B cell (primary cell): ENCODE measurements at regions not wholly inside any gene's neighbourhood (a gene's known extent, or its start where the extent isn't known, plus 50 kb on each side); places are given as distances from the start of the nearest gene placed in this dataset.

Source experiments
- ATAC-seq: fragments of 200-7000 bp; cut with Tn5 transposase; one replicate; pipeline ENCODE4 v1.10.0; 2021; ENCODE audit warnings: low read depth, mild to moderate bottlenecking, moderate number of reproducible peaks, moderate library complexity
- CTCF ChIA-PET: fragments of 350-600 bp; sonication (Branson Sonifier 250); formaldehyde crosslinking; loops from one replicate; lab custom pipeline; 2021; ENCODE audit warnings: antibody characterized with exemption, inconsistent platforms; lab: Charles Lee
- POLR2A ChIA-PET: fragments of 350-600 bp; sonication (Branson Sonifier 250); formaldehyde crosslinking; loops from one replicate; lab custom pipeline; 2021; ENCODE audit warnings: antibody characterized with exemption; lab: Charles Lee
- DNase-seq: peaks from one replicate; pipeline ENCODE4 v3.0.0; 2013
- H2AFZ ChIP-seq: 2 replicates; pipeline ENCODE4 v1.6.1; 2012; ENCODE audit warnings: mild to moderate bottlenecking, low read depth, low read length; ENCODE audit not compliant: insufficient read depth, poor library complexity, severe bottlenecking
- H3K27ac ChIP-seq, 2 donors: 1 replicate in 1 of 2; 2 replicates in 1 of 2; pipeline ENCODE4 v1.5.1; 2012 to 2013; ENCODE audit warnings: low read length in 2 of 2, mild to moderate bottlenecking in 2 of 2, moderate library complexity in 1 of 2
- H3K27me3 ChIP-seq, 4 experiments: fragments of 200-600 bp in 1 of 4; sonication (generic) in 1 of 4; replicated peaks in 1 of 4; 1 replicate in 2 of 4; 2 replicates in 2 of 4; pipeline versions ENCODE4 v1.6.1 to v1.7.0; 2013 to 2016; ENCODE audit warnings: low read length in 3 of 4, mild to moderate bottlenecking in 2 of 4, mixed read lengths in 1 of 4, moderate library complexity in 1 of 4; ENCODE audit not compliant: insufficient read depth in 4 of 4, control insufficient read depth in 3 of 4; ENCODE audit errors: control extremely low read depth in 1 of 4
- H3K36me3 ChIP-seq, 2 experiments: replicated peaks in 1 of 2; 1 replicate in 1 of 2; 2 replicates in 1 of 2; pipeline versions ENCODE4 v1.6.1 to v1.7.1; 2013; ENCODE audit warnings: low read length in 1 of 2; ENCODE audit not compliant: insufficient read depth in 2 of 2, control insufficient read depth in 1 of 2; ENCODE audit errors: control extremely low read depth in 1 of 2, extremely low read depth in 1 of 2
- H3K4me1 ChIP-seq, 2 donors: fragments of 200-600 bp in 1 of 2; sonication (generic) in 1 of 2; 1 replicate in 1 of 2; 2 replicates in 1 of 2; pipeline versions ENCODE4 v1.5.1 to v1.6.1; 2013 to 2017; ENCODE audit warnings: low read length in 2 of 2; ENCODE audit not compliant: control insufficient read depth in 2 of 2, insufficient read depth in 2 of 2
- H3K4me2 ChIP-seq: replicated peaks from 2 replicates; pipeline ENCODE3; 2012; ENCODE audit warnings: mild to moderate bottlenecking, low read depth, low read length; ENCODE audit not compliant: poor library complexity, severe bottlenecking
- H3K4me3 ChIP-seq, 5 experiments: fragments of 200-600 bp in 1 of 5; sonication (generic) in 1 of 5; 1 replicate in 3 of 5; 2 replicates in 2 of 5; pipeline versions ENCODE4 v1.5.1 to v1.7.0; 2011 to 2016; ENCODE audit warnings: low read length in 4 of 5, mild to moderate bottlenecking in 4 of 5, low read depth in 2 of 5, control low read depth in 1 of 5, moderate library complexity in 1 of 5; ENCODE audit not compliant: insufficient read depth in 1 of 5; ENCODE audit errors: control extremely low read depth in 1 of 5, extremely low read depth in 1 of 5
- H3K79me2 ChIP-seq: fragments of 200-600 bp; sonication (generic); one replicate; pipeline ENCODE4 v1.6.0; 2016; ENCODE audit warnings: low read length; ENCODE audit not compliant: control insufficient read depth, insufficient read depth
- H3K9ac ChIP-seq: fragments of 200-600 bp; sonication (generic); 2 replicates; pipeline ENCODE4 v1.6.1; 2017; ENCODE audit warnings: mild to moderate bottlenecking, low read length, moderate library complexity
- H3K9me3 ChIP-seq, 3 donors: one replicate each; pipeline versions ENCODE4 v1.6.1 to v1.7.1; 2013; ENCODE audit warnings: low read length in 2 of 3; ENCODE audit not compliant: control insufficient read depth in 2 of 3, insufficient read depth in 1 of 3; ENCODE audit errors: control extremely low read depth in 1 of 3
- H4K20me1 ChIP-seq: 2 replicates; pipeline ENCODE4 v1.6.0; 2012; ENCODE audit warnings: mild to moderate bottlenecking, low read length; ENCODE audit not compliant: insufficient read depth, control insufficient read depth, poor library complexity, severe bottlenecking
- H3K27ac Mint-ChIP-seq: one replicate; pipeline ENCODE4 v1.8.0; 2021; ENCODE audit warnings: mixed read lengths
- H3K27me3 Mint-ChIP-seq: one replicate; pipeline ENCODE4 v1.8.0; 2021; ENCODE audit warnings: mixed read lengths
- H3K4me1 Mint-ChIP-seq: one replicate; pipeline ENCODE4 v1.8.0; 2021; ENCODE audit warnings: mixed read lengths
- H3K4me3 Mint-ChIP-seq: one replicate; pipeline ENCODE4 v1.8.0; 2021; ENCODE audit warnings: mixed read lengths
- H3K9me3 Mint-ChIP-seq: one replicate; pipeline ENCODE4 v1.8.0; 2022; ENCODE audit warnings: mixed read lengths; ENCODE audit not compliant: insufficient read depth
- EZH2 ChIP-seq: IDR thresholded peaks from 2 replicates; pipeline ENCODE4 v1.6.1; 2012; ENCODE audit warnings: borderline replicate concordance, low read depth, mild to moderate bottlenecking, moderate library complexity, low read length; ENCODE audit not compliant: insufficient read depth, poor library complexity, severe bottlenecking
- WGBS: methylation state at CpG from one replicate; pipeline ENCODE4 v1.1.5; 2013; ENCODE audit warnings: missing lambda C conversion rate; ENCODE audit not compliant: insufficient coverage; 5-methylcytosine and 5-hydroxymethylcytosine counted together
- intact Hi-C: fragments of 100-400 bp; cut with micrococcal nuclease; formaldehyde crosslinking; loops from one replicate; pipeline ENCODE4 v1.10.0; 2022
- TF ChIP-seq, protein P1 (sequence below): fragments of 200-600 bp; IDR thresholded peaks from one replicate; pipeline ENCODE4 v1.8.0; 2022; ENCODE audit warnings: antibody characterized with exemption, mild to moderate bottlenecking

DNA sequence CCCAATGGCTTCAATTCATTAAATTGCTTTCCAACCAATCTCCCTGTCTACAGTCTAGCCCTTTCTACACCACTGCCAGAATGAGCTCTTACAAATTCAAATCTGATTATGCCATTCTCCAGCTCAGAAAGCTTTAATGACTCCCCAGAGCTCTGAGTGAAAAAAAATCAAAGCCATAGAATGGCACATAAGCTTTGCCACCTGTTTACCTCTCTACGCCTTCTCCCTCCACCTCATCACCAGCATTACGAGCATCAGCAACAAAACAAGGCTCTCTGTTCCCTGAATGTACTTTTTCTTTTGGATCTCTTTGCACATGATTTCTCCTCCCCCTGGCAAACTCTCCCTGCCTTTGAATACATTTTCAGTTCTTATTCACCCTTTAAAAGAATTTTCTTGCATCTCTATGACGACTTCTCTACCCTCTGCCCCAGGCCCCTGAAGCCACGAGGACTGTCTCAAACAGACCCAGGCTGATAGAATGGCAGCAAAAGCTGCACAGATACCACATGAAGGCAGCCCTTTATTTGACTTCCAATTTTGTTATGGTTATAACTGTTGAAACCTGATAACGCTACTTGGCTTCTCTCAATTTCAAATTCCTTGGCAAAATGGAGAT, 516.0 kb downstream of the PCDH7 start:
- H3K4me3 Mint-ChIP-seq: no peak overlapping the region
- H3K27ac Mint-ChIP-seq: no peak overlapping the region
- 96% methylated on average over 3 of the region's 5 CpGs for WGBS
- H4K20me1 ChIP-seq: no peaks in the 10 kb centered on the region
- TF ChIP-seq EZH2: no peak
- TF ChIP-seq, protein P1, sequence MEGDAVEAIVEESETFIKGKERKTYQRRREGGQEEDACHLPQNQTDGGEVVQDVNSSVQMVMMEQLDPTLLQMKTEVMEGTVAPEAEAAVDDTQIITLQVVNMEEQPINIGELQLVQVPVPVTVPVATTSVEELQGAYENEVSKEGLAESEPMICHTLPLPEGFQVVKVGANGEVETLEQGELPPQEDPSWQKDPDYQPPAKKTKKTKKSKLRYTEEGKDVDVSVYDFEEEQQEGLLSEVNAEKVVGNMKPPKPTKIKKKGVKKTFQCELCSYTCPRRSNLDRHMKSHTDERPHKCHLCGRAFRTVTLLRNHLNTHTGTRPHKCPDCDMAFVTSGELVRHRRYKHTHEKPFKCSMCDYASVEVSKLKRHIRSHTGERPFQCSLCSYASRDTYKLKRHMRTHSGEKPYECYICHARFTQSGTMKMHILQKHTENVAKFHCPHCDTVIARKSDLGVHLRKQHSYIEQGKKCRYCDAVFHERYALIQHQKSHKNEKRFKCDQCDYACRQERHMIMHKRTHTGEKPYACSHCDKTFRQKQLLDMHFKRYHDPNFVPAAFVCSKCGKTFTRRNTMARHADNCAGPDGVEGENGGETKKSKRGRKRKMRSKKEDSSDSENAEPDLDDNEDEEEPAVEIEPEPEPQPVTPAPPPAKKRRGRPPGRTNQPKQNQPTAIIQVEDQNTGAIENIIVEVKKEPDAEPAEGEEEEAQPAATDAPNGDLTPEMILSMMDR: no peak
- POLR2A ChIA-PET: no interaction called here
- peaks cover 0 to 3% (median 0%) of the 10 kb centered on the region in 3 donors for H3K9me3 ChIP-seq
- H3K9me3 Mint-ChIP-seq: no peaks in the 10 kb centered on the region
- no peak for ATAC-seq
- no peaks in the 10 kb centered on the region for H3K36me3 ChIP-seq
- H3K27me3 Mint-ChIP-seq: no peaks in the 10 kb centered on the region
- no peak overlapping the region for H3K4me2 ChIP-seq
- CTCF ChIA-PET: interaction anchor here (0.7 kb wide), 1 partner anchor 1749 kb away, joined by 6 read pairs; no protein-coding TSS in a partner anchor
- H3K27me3 ChIP-seq: no peaks in the 10 kb centered on the region
- intact Hi-C loops: no loop called here
- H3K4me1 ChIP-seq: no peaks in the 10 kb centered on the region
- no peak for DNase-seq
- no peak overlapping the region for H2AFZ ChIP-seq
- H3K4me1 Mint-ChIP-seq: no peaks in the 10 kb centered on the region
- no peaks in the 10 kb centered on the region for H3K79me2 ChIP-seq
- no peak overlapping the region for H3K9ac ChIP-seq
- no peak overlapping the region for H3K4me3 ChIP-seq
- H3K27ac ChIP-seq: no peak overlapping the region

DNA sequence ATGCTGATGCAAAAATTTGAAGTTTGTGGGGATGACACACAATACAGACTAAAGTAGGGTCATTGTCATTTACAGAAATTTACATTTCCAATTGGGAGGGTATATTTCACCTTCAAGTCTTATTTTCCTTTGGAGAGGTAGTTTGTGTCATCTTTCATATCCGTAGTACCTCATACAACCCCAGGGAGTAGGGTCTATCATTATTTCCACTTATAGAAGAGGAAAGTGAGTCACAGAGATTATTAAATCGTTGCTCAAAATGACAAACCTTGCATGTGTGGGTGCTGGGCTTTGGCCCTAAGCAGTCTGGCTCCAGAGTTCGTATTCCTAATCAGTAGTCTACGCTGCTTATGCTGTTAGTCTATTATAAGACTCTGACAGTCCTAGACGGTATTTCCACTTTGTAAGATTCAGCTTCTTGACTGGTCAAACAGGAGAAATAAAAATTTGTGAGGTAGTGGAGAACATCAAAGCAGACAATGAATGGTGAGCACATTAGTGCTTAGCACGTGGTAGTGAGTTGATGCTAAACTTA, 516.5 kb downstream of the PCDH7 start:
- CTCF ChIA-PET: no interaction called here
- WGBS: 100% methylated on average over 3 of the region's 6 CpGs
- Mint-ChIP-seq H3K27ac (no peak overlapping the region), H3K4me3 (no peak overlapping the region), H3K4me1 (no peaks in the 10 kb centered on the region), H3K9me3 (no peaks in the 10 kb centered on the region), H3K27me3 (no peaks in the 10 kb centered on the region)
- H3K4me3 ChIP-seq: no peak overlapping the region
- no peaks in the 10 kb centered on the region for H3K27me3 ChIP-seq
- H3K27ac ChIP-seq: no peak overlapping the region
- no peak for ATAC-seq
- no peak overlapping the region for H3K4me2 ChIP-seq
- no peaks in the 10 kb centered on the region for H4K20me1 ChIP-seq
- H3K9ac ChIP-seq: no peak overlapping the region
- no peak for DNase-seq
- H3K9me3 ChIP-seq: peaks cover 0 to 3% (median 0%) of the 10 kb centered on the region in 3 donors
- TF ChIP-seq, protein P1: no peak
- no peak for TF ChIP-seq EZH2
- no peak overlapping the region for H2AFZ ChIP-seq
- H3K36me3 ChIP-seq: no peaks in the 10 kb centered on the region
- POLR2A ChIA-PET: no interaction called here
- no peaks in the 10 kb centered on the region for H3K79me2 ChIP-seq
- intact Hi-C loops: no loop called here
- no peaks in the 10 kb centered on the region for H3K4me1 ChIP-seq
